CD4-positive, alpha-beta T cell (primary cell): ENCODE measurements at regions not wholly inside any gene's neighbourhood (a gene's known extent, or its start where the extent isn't known, plus 50 kb on each side); places are given as distances from the start of the nearest gene placed in this dataset.

Experiments
- ATAC-seq: fragments of 200-7000 bp; cut with Tn5 transposase; one replicate; pipeline ENCODE4 v1.10.0; 2022; ENCODE audit warnings: mild to moderate bottlenecking; ENCODE audit not compliant: poor library complexity
- CTCF ChIA-PET: fragments of 350-600 bp; sonication (Branson Sonifier 250); formaldehyde crosslinking; loops from one replicate; lab custom pipeline; 2021; ENCODE audit warnings: antibody characterized with exemption, inconsistent platforms; lab: Charles Lee
- POLR2A ChIA-PET: fragments of 350-600 bp; sonication (Branson Sonifier 250); formaldehyde crosslinking; loops from one replicate; lab custom pipeline; 2021; ENCODE audit warnings: antibody characterized with exemption, inconsistent platforms; lab: Charles Lee
- DNase-seq, 14 experiments: peaks; one replicate each; pipeline ENCODE4 v3.0.0-alpha.2; 2013 to 2020; ENCODE audit warnings: mixed read lengths in 2 of 14
- H3K27ac ChIP-seq, 2 donors: one replicate each; pipeline versions ENCODE4 v1.5.1 to v1.7.0; 2013; ENCODE audit warnings: low read length in 2 of 2, low read depth in 1 of 2, mild to moderate bottlenecking in 1 of 2
- H3K27me3 ChIP-seq, 2 experiments: 1 replicate in 1 of 2; 2 replicates in 1 of 2; pipeline versions ENCODE4 v1.6.1 to v1.7.0; 2013; ENCODE audit warnings: low read length in 2 of 2, control low read depth in 1 of 2, mild to moderate bottlenecking in 1 of 2, moderate library complexity in 1 of 2; ENCODE audit not compliant: insufficient read depth in 2 of 2, control insufficient read depth in 1 of 2
- H3K36me3 ChIP-seq: one replicate; pipeline ENCODE4 v1.6.1; 2013; ENCODE audit warnings: low read length, control low read depth; ENCODE audit not compliant: insufficient read depth
- H3K4me1 ChIP-seq: one replicate; pipeline ENCODE4 v1.6.1; 2013; ENCODE audit warnings: low read length, control low read depth; ENCODE audit not compliant: insufficient read depth
- H3K4me3 ChIP-seq: one replicate; pipeline ENCODE4 v1.5.1; 2013; ENCODE audit warnings: mild to moderate bottlenecking, low read length, moderate library complexity
- H3K9me3 ChIP-seq, 2 experiments: 1 replicate in 1 of 2; 2 replicates in 1 of 2; pipeline versions ENCODE4 v1.6.1 to v1.7.0; 2013; ENCODE audit warnings: low read length in 2 of 2, mild to moderate bottlenecking in 2 of 2, control low read depth in 1 of 2, moderate library complexity in 1 of 2; ENCODE audit not compliant: control insufficient read depth in 1 of 2, insufficient read depth in 1 of 2
- H3K27ac Mint-ChIP-seq: one replicate; pipeline ENCODE4 v1.8.0; 2020; ENCODE audit warnings: mixed read lengths
- H3K27me3 Mint-ChIP-seq: one replicate; pipeline ENCODE4 v1.8.0; 2021; ENCODE audit warnings: mixed read lengths
- H3K36me3 Mint-ChIP-seq: one replicate; pipeline ENCODE4 v1.8.0; 2021; ENCODE audit warnings: low read depth, mixed read lengths
- H3K4me1 Mint-ChIP-seq: one replicate; pipeline ENCODE4 v1.8.0; 2021; ENCODE audit warnings: low read depth, mixed read lengths
- H3K4me3 Mint-ChIP-seq: one replicate; pipeline ENCODE4 v1.8.0; 2020; ENCODE audit warnings: mild to moderate bottlenecking, mixed read lengths
- H3K9me3 Mint-ChIP-seq: one replicate; pipeline ENCODE4 v1.8.0; 2020; ENCODE audit warnings: mixed read lengths
- CTCF ChIP-seq: fragments of 200-600 bp; IDR thresholded peaks from one replicate; pipeline ENCODE4 v1.8.0; 2022; ENCODE audit warnings: antibody characterized with exemption, mild to moderate bottlenecking
- intact Hi-C, 2 experiments: fragments of 100-400 bp; cut with DNase I in 1 of 2; cut with micrococcal nuclease in 1 of 2; formaldehyde crosslinking; loops; one replicate each; pipeline versions ENCODE4 v1.15.1 to v1.9.0; 2023 to 2025; cut with DNase I, micrococcal nuclease

GRCh38 chr17:13288248-13288647 lies 270.4 kb upstream of the ELAC2 start:
- Mint-ChIP-seq H3K27ac (no peak overlapping the region), H3K9me3 (no peaks in the 10 kb centered on the region), H3K27me3 (no peaks in the 10 kb centered on the region), H3K36me3 (no peaks in the 10 kb centered on the region), H3K4me1 (no peaks in the 10 kb centered on the region), H3K4me3 (no peak overlapping the region)
- Histone ChIP-seq H3K27me3 (no peaks in the 10 kb centered on the region), H3K4me3 (no peak overlapping the region), H3K36me3 (no peaks in the 10 kb centered on the region), H3K27ac (no peak overlapping the region), H3K4me1 (no peaks in the 10 kb centered on the region), H3K9me3 (peaks cover 0 to 3% of the 10 kb centered on the region in 2 experiments)
- no peak for DNase-seq
- TF ChIP-seq CTCF, result no peak
- CTCF ChIA-PET, result no interaction called here
- intact Hi-C loops, result no loop called here
- POLR2A ChIA-PET, result no interaction called here
- ATAC-seq, result no peak

GRCh38 chr17:13287226-13287625 lies 269.4 kb upstream of the ELAC2 start:
- no peaks in the 10 kb centered on the region for H3K27me3 Mint-ChIP-seq
- H3K4me1 Mint-ChIP-seq, result no peaks in the 10 kb centered on the region
- H3K27ac Mint-ChIP-seq, result no peak overlapping the region
- no peak overlapping the region for H3K4me3 Mint-ChIP-seq
- no peaks in the 10 kb centered on the region for H3K4me1 ChIP-seq
- no peaks in the 10 kb centered on the region for H3K36me3 ChIP-seq
- no peaks in the 10 kb centered on the region for H3K9me3 Mint-ChIP-seq
- ChIA-PET CTCF (no interaction called here), POLR2A (no interaction called here)
- DNase-seq (no peak), ATAC-seq (no peak)
- intact Hi-C loops, result no loop called here
- no peak for TF ChIP-seq CTCF
- H3K4me3 ChIP-seq, result no peak overlapping the region
- H3K27me3 ChIP-seq, result no peaks in the 10 kb centered on the region
- peaks cover 0 to 3% of the 10 kb centered on the region in 2 experiments for H3K9me3 ChIP-seq
- no peaks in the 10 kb centered on the region for H3K36me3 Mint-ChIP-seq
- H3K27ac ChIP-seq, result no peak overlapping the region

- no peak for DNase-seq
- no peak overlapping the region for H3K27ac Mint-ChIP-seq
- ChIA-PET CTCF (no interaction called here), POLR2A (no interaction called here)
- TF ChIP-seq CTCF, result no peak
- no peak overlapping the region for H3K4me3 ChIP-seq
- H3K36me3 Mint-ChIP-seq, result no peaks in the 10 kb centered on the region
- intact Hi-C loops, result no loop called here
- no peaks in the 10 kb centered on the region for H3K4me1 Mint-ChIP-seq
- no peaks in the 10 kb centered on the region for H3K4me1 ChIP-seq
- H3K27me3 ChIP-seq, result no peaks in the 10 kb centered on the region
- no peaks in the 10 kb centered on the region for H3K27me3 Mint-ChIP-seq
- H3K36me3 ChIP-seq, result no peaks in the 10 kb centered on the region
- H3K9me3 Mint-ChIP-seq, result no peaks in the 10 kb centered on the region
- H3K4me3 Mint-ChIP-seq, result no peak overlapping the region
- no peaks in the 10 kb centered on the region for H3K9me3 ChIP-seq
- H3K27ac ChIP-seq, result no peak overlapping the region
- ATAC-seq, result no peak
Observed at GRCh38 chr17:13283606-13284005, 265.8 kb upstream of the ELAC2 start.
